DMS 273 treated with DMSO at 0.1 percent for 48 hours (cell line): ENCODE measurements at regions not wholly inside any gene's neighbourhood (a gene's known extent, or its start where the extent isn't known, plus 50 kb on each side); places are given as distances from the start of the nearest gene placed in this dataset.

Source experiments
- DNase-seq: peaks from one replicate; lab custom pipeline; 2025; lab: John Stamatoyannopoulos, UW

DNA sequence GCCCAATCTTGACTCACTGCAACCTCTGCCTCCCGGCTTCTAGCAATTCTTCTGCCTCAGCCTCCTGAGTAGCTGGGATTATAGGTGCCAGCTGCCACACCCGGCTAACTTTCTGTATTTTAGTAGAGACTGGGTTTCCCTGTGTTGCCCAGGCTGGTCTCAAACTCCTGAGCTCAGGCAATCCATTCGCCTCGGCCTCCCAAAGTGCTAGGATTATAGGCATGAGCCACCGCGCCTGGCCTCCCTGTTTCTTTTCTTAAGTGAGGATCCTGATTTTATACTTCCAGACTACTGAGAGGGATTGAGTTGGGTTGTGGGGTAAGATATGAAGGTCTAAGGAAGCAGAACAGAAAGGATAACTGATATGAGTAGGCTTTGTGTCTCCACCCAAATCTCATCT, 106.8 kb downstream of the CNTN3 start:
- DNase-seq: no peak

GRCh38 chr3:74506246-74506645, 108.2 kb downstream of the CNTN3 start:
- no peak for DNase-seq

- no peak for DNase-seq
Measured at GRCh38 chr3:74501007-74501406, 113.5 kb downstream of the CNTN3 start.

DNA sequence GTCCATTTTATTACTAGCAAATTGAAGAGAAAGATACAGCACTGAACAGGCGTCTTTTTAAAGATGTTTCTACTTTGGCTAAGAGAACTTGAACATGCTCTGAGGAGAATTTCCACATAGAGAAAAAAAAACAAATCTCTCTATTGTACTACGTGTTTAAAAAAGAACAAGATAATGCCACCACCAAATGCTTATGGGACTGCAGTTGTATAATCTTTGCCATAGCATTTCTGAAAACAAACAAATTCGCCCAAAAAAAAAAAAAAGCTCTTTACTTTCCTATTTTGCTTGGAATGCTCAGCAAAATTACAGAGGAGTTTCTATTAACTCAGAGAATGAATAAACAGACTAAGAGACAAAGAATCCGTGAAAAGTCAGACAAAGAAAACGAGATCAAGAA, 114.2 kb downstream of the CNTN3 start:
- no peak for DNase-seq

DNA sequence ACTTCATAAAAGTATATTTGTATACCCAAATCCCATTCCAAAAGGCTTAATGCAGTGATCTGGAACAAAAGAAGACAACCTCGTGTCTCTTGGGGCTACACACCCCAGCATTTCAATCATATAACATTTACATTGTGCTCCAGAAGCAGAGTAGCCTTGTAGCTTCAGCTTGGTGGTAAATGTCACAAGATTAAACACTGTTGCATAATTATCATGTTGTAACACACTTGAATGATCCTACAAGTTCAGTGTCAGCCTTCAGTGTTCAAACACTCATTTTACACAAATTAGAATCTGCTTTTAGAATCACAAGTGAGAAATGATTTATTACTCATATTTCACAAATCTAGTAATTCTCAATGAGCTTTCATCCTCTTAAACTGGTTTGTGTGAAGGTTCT, 122.6 kb downstream of the CNTN3 start:
- no peak for DNase-seq

DNA sequence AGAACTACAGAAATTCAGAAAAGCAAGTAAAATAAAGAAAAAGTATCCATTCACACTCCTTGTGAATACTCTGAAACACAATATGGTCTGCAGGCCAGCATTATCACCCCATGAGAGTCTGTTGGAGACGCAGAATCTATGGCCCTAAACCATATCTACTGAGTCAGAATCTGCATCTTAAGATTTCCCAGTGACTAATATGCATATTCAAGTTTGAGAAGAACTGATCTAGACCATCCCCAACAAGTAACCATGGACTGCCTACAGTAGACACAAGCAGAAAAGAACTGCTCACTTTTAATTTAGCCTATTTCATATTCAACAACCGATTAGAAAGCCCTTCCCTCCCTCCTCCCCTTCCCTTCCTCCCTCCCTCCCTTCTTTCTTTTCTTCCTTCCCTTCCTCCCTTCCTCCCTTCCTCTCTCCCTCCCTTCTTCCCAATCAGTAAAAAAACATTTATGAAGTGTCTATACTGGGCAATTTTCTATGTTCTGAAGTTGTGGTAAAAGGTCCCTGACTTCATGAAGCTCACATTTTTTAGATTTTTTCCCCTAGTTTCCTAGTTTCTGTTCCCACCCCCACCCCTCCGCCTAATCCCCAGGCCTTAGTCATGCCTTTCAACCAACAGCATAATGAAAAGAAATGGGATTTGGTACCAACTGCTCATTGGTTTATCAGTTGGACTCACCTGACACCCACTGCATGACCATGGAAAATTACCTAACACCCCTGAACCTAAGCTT, 125.2 kb downstream of the CNTN3 start:
- DNase-seq: no peak

DNA sequence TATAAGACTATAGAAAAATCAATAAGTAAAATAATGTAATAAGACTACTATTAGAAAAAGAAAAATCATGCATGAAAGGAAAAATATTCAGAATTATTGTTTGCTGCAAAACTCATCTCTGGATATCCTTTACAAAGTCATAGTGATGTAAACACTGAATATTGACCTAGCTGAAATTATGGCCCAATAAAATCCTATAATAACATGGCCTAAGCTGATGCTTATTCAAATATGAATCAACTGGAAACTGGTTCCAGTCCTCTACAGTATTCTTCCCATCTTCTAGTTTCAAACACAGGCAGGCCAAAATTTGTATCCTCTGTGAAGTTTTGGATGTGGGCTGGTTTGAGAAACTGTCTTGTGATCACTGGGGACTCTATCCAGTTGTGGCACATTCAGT, 134.5 kb downstream of the CNTN3 start:
- DNase-seq: no peak

GRCh38 chr3:74470313-74470712, 144.1 kb downstream of the CNTN3 start:
- DNase-seq: no peak

- DNase-seq: no peak
Measured at GRCh38 chr3:74469713-74470112, 144.7 kb downstream of the CNTN3 start.

DNA sequence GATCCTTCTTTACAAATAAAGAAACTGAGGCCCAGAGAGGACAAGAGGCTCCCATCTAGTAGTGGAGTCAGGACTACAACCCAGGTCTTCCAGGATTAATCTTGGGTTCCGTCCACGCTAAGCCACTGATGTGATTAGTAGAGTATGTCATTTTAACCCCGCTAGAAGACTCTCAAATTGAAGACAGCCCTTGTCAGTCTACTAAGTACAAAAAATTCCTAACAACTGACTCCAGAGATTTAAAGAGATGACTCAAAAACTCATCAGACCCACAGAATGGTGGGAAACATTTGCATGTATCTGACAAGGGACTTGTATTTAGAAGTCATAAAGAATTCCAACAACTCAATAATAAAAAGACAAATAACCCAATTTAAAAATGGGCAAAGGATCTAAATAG, 145.3 kb downstream of the CNTN3 start:
- no peak for DNase-seq

DNA sequence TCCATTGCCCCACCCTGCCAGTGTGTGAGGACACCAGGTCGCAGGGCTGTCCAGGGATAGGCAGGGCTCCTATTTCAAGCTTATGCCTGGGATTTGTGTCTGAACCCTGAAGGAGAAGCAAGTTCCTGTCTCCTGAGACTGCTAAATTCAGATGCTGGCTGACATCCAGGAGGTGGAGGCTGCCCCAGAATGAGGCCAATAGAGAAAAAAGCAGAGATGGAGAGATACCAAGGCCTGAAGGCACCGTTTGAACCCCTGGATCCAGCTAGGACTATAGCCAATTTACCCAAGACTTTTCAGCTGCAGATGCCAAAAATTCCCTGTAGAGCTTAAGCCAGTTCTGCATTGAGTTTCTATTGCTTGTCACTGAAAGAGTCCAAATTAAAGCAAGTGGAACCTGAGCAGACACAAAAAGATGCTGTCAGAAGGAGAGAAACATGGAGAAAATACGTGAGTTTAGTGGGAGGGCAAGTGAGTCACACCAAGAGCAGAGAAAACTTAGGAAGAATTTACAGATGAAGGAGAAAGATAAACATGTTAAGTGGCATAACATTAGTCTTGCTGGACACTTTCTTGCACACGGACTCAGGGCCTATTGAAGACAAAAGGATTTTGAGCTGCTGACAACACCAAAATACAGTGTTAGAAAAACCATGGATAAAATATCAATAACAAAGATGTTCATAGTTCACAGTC, 148.6 kb downstream of the CNTN3 start:
- no peak for DNase-seq

DNA sequence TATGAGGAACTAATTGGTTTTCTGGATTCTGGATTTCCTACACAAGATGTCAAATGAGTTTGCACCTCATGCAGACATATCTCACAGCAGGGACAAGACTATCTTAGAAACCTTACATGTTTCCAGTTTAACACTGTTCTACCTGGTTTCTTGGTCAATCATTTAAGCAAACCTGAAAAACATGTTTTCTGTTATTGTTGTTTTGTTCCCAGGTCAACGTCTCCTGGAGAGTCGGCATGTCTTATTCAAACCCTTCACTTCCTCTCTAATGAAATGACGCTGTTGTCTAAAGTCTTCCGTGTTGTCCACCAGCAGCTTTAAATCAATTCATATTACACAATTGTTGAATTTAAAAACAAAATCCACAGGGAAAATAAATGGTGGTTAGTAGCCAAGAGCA, 150.9 kb downstream of the CNTN3 start:
- DNase-seq: no peak

DNA sequence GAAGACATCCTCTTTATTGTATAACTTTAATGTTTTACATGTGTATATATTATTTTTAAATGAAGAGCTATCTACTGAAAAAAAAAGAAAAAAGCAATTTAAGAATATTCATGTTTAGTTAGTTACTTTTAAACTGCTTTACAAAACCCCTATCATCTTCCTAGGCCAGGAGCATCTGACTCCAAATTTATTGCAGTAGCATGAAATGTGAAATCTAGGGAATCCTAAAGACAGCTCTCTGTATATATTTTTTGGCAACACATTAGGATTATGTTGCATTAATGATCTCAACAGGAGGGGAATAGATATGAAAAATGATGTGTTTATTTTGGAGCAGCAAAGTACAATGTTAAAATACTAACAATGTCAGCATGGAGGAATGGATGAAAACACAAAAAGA, 158.3 kb downstream of the CNTN3 start:
- DNase-seq: no peak

DNA sequence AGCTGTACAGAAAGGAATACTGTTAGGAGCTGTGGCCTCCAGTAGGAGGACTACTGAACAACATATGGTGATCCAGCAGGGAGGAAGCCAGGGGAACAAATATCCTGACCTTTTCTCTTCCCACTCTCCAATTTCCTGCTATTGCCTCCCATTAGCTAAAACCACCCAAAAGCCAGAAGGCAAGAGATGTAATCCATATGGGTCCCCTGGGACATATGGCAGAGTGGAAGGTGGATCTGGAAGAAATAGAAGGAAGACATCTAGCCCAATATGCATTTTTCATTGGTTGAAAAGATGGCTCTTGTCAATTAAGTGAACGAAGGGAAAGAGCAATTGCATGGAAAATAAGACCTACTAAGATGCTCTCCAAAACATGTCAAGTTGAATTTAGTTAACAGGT, 167.2 kb downstream of the CNTN3 start:
- no peak for DNase-seq

DNA sequence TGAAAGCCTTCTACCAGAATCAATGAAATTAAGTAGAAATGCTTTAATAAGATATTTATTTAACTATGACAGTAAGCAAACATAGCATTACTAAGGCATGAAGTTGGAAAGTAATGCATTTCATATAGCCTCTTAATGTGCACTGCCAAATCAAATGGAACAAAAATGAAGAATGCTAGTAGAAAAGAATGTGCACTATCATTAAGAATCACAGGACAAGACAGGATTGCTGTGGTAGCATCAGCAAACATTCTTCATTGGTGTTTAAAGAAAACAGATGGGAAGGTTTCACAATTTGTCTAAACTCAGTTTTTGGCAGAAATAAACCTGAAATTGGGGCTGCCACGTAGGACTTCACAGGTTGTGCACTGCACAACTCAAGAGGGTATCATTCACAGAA, 168.9 kb downstream of the CNTN3 start:
- no peak for DNase-seq

GRCh38 chr3:74443102-74443501, 171.4 kb downstream of the CNTN3 start:
- DNase-seq: no peak

- no peak for DNase-seq
Measured at GRCh38 chr3:74442683-74443082, 171.8 kb downstream of the CNTN3 start.

DNA sequence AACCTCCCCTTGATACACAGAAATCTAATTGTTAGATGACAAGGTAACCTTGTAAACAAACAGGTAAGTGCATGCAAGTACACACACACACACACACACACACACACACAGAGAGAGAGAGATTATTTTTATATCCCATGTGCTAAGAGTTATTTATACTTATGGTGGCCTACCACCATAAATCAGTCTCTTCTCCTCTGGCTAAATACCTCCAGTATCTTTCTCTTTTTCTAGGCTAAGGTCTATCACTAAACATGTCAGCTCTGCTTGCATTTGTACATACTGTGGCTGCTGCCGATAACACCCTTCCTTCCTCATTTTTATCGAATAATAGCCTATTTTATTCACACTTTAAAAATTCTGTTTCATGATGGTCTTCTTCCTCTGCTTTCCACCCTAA, 172.4 kb downstream of the CNTN3 start:
- no peak for DNase-seq

- no peak for DNase-seq
Measured at GRCh38 chr3:74436184-74436583, 178.3 kb downstream of the CNTN3 start.

- no peak for DNase-seq
Measured at GRCh38 chr3:74435631-74436030, 178.8 kb downstream of the CNTN3 start.

DNA sequence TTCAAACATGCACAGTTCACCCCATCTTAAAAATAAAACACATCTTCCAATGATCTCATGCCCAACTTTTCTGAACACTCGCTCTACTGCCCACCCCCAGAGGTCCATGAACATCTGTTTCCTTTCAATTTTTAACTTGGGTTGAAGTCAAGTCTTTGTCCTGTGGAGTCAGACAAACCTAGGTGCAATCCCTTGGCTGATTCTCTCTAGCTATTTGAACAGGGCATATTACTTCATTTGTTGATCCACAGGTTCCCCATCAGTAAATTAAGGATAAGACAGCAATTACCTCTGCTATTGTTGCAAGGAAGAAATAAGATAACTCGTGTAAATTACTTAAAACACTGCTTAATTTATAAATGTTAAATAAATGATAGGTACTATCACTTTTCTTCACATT, 180.1 kb downstream of the CNTN3 start:
- DNase-seq: no peak

DNA sequence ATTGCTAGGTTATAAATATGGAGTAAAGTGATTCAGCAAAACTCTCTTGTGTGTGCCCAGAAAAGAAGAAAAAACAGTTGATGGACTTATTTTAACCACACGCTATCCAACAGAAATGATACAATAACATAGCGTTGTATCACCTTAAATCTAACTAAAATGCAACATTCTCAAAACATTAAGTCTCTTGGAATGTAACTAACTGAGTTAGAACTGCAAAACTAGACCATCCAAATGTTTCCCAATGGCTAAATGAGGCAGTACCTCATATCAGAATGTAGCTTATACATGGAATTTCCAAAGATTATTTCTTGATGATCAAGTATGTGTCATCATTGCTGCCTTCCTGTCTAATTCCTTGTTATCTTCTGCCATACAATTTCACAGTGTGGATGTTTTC, 187.9 kb downstream of the CNTN3 start:
- no peak for DNase-seq

- no peak for DNase-seq
Measured at GRCh38 chr3:74423867-74424266, 190.6 kb downstream of the CNTN3 start.

- no peak for DNase-seq
Measured at GRCh38 chr3:74420538-74421124, 193.8 kb downstream of the CNTN3 start.
